Ovary (tissue), 3 donors: ENCODE measurements at regions not wholly inside any gene's neighbourhood (a gene's known extent, or its start where the extent isn't known, plus 50 kb on each side); places are given as distances from the start of the nearest gene placed in this dataset.

Source experiments
- CTCF ChIP-seq, 3 donors: fragments of 450-650 bp in 2 of 3; fragments of 200-600 bp in 1 of 3; IDR thresholded peaks; one replicate each; pipeline versions ENCODE4 v1.5.1 to v1.8.0; 2016 to 2022; ENCODE audit warnings: antibody characterized with exemption in 3 of 3, mild to moderate bottlenecking in 1 of 3
- EP300 ChIP-seq: sonication (generic); formaldehyde crosslinking; IDR thresholded peaks from one replicate; pipeline ENCODE4 v1.6.1; 2017; ENCODE audit warnings: antibody characterized with exemption
- POLR2A ChIP-seq: fragments of 450-650 bp; IDR thresholded peaks from one replicate; pipeline ENCODE4 v1.6.1; 2017; ENCODE audit warnings: antibody characterized with exemption, mild to moderate bottlenecking, moderate library complexity
- donor health status: DM: no; HTN: no; CAD: no.

GRCh38 chr20:51861726-51862466 lies 59.6 kb upstream of the SALL4 start:
- TF ChIP-seq CTCF (IDR thresholded peaks at IDR 0.05) (no peak), POLR2A (no peak), EP300 (no peak)
